Mammary epithelial cell (primary cell): ENCODE measurements at regions not wholly inside any gene's neighbourhood (a gene's known extent, or its start where the extent isn't known, plus 50 kb on each side); places are given as distances from the start of the nearest gene placed in this dataset.

Experiments
- EZH2 ChIP-seq: IDR thresholded peaks from 2 replicates; pipeline ENCODE4 v1.6.1; 2012; ENCODE audit warnings: low read length, inconsistent platforms, borderline replicate concordance
- TF ChIP-seq, protein P1 (sequence below), 2 donors: IDR thresholded peaks in 1 of 2; conservative IDR thresholded peaks in 1 of 2; 2 replicates each; pipeline ENCODE4 v1.5.1; 2011 to 2012; ENCODE audit warnings: inconsistent platforms in 2 of 2, low read length in 2 of 2, mild to moderate bottlenecking in 2 of 2, control low read depth in 1 of 2, low read depth in 1 of 2; ENCODE audit not compliant: insufficient read depth in 1 of 2; ENCODE audit errors: extremely low read depth in 1 of 2

DNA sequence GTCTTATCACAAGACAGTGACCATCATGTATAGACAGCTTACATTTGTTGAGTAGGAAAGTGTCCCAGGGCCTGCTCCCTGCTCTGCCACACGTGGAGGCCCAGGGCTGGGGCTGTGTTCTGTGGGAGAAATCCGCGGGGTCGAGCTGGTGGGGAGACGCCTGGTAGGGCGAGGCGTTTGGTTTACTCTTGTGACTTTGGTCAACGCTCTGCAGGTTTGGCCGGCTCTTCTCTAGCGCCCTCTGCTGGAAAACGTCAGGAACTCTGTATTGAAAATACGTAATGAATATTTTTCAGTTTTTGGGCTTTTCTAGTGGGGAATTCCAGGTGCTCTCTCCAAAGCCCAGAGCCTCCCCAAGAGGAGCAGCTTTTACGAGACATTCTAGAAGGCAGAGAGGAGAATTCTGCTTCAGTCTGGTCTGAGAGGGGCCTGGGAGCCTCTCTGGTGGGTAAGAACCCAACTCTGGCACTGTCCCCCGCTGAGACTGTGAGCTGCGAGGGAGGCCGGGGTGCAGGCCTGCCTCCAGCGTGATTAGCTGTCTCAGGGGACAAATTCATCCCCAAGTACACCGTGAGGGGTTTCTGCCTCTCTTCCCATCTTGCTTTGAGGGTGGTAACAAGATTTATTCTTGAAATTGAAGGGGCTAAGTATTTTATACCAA lies 112.6 kb upstream of the RALGAPA2 start:
- TF ChIP-seq, protein P1, sequence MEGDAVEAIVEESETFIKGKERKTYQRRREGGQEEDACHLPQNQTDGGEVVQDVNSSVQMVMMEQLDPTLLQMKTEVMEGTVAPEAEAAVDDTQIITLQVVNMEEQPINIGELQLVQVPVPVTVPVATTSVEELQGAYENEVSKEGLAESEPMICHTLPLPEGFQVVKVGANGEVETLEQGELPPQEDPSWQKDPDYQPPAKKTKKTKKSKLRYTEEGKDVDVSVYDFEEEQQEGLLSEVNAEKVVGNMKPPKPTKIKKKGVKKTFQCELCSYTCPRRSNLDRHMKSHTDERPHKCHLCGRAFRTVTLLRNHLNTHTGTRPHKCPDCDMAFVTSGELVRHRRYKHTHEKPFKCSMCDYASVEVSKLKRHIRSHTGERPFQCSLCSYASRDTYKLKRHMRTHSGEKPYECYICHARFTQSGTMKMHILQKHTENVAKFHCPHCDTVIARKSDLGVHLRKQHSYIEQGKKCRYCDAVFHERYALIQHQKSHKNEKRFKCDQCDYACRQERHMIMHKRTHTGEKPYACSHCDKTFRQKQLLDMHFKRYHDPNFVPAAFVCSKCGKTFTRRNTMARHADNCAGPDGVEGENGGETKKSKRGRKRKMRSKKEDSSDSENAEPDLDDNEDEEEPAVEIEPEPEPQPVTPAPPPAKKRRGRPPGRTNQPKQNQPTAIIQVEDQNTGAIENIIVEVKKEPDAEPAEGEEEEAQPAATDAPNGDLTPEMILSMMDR (conservative IDR thresholded peaks at IDR 0.05 in 1 of 2, IDR thresholded peaks at IDR 0.05 in 1 of 2; ENCODE audit: extremely low read depth in 1 of 2, insufficient read depth in 1 of 2, low read depth in 1 of 2, low read length in 2 of 2): peak; percentile 72 to 79
- no peak for TF ChIP-seq EZH2
